K562 (cell line): ENCODE measurements at regions not wholly inside any gene's neighbourhood (a gene's known extent, or its start where the extent isn't known, plus 50 kb on each side); places are given as distances from the start of the nearest gene placed in this dataset.

Source experiments
- CTCF ChIP-seq, 3 experiments: IDR thresholded peaks in 2 of 3; conservative IDR thresholded peaks in 1 of 3; 2 replicates each; pipeline ENCODE4 v1.5.1; 2011 to 2012; ENCODE audit warnings: low read length in 3 of 3, mild to moderate bottlenecking in 3 of 3, control low read depth in 2 of 3, improper control_type of control experiment in 1 of 3, inconsistent platforms in 1 of 3, low read depth in 1 of 3, mixed read lengths in 1 of 3, moderate library complexity in 1 of 3; ENCODE audit not compliant: insufficient read depth in 2 of 3
- HOXB6 ChIP-seq: fragments of 250-450 bp; sonication (Bioruptor Pico); IDR thresholded peaks from 2 replicates; pipeline ENCODE4 v1.5.1; 2022; ENCODE audit warnings: mild to moderate bottlenecking, borderline replicate concordance
- MAFK ChIP-seq: IDR thresholded peaks from 2 replicates; pipeline ENCODE4 v1.6.1; 2011; ENCODE audit warnings: low read length, improper control_type of control experiment
- NR1H2 ChIP-seq: sonication (generic); formaldehyde crosslinking; IDR thresholded peaks from 2 replicates; pipeline ENCODE4 v1.4.0; 2020; ENCODE audit warnings: mild to moderate bottlenecking, missing genetic modification reagents
- NR2C2 ChIP-seq, 2 experiments: fragments of 200-800 bp in 1 of 2; sonication (Bioruptor generic) in 1 of 2; sonication (generic) in 1 of 2; formaldehyde crosslinking in 1 of 2; IDR thresholded peaks; 2 replicates each; pipeline versions ENCODE4 v1.6.1 to v1.8.0; 2016 to 2022; ENCODE audit warnings: mild to moderate bottlenecking in 1 of 2, missing compliant biosample characterization in 1 of 2, missing genetic modification characterization in 1 of 2, missing genetic modification reagents in 1 of 2
- RFX5 ChIP-seq: IDR thresholded peaks from 2 replicates; pipeline ENCODE4 v1.6.1; 2011; ENCODE audit warnings: low read depth, mild to moderate bottlenecking, improper control_type of control experiment, low read length
- ZNF77 ChIP-seq: fragments of 250-450 bp; sonication (Bioruptor Pico); IDR thresholded peaks from 2 replicates; pipeline ENCODE4 v1.5.0; 2020

DNA sequence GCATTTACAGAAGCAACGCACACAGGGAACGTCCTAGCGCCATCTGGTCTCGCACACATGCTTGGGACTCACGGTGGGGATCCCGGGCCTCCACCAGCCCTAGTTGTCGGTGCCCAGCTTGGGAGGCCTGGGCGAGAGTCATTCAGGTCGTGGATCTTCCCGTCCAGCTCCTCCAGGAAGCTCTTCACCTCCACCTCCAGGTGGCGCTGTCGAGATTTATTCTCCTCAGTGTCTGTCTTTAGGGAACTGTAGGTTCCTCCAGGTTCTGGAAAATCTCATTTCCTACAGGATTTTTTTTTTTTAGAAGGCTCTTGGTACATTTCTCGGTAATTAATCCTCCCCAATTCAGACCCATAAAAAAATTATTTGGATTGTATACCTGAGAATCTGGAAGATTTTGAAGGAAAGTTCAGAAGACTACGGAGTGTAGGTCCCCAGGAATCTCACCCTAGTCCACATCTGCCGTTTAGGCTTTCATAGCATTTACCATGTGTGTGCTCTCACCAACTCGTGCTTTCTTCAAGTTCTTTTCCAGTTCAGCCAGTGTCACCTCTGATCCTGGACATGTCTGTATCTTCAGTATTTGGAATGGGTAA, 910.0 kb downstream of the TMEM121 start:
- TF ChIP-seq ZNF77 (no peak), CTCF (IDR thresholded peaks at IDR 0.05 in 2 of 3, conservative IDR thresholded peaks at IDR 0.05 in 1 of 3; ENCODE audit: insufficient read depth in 2 of 3, low read depth in 1 of 3, low read length in 3 of 3) (peak; percentile 46 to 54 (median 51)), HOXB6 (no peak), NR1H2 (CRISPR knock-in tag) (no peak), RFX5 (no peak), NR2C2 (CRISPR knock-in tag; IDR thresholded peaks at IDR 0.05) (no peak), NR2C2 (tag; IDR thresholded peaks at IDR 0.05) (no peak), MAFK (no peak)
